ENCODE measurements at regions not wholly inside any gene's neighbourhood (a gene's known extent, or its start where the extent isn't known, plus 50 kb on each side); places are given as distances from the start of the nearest gene placed in this dataset.

DNA sequence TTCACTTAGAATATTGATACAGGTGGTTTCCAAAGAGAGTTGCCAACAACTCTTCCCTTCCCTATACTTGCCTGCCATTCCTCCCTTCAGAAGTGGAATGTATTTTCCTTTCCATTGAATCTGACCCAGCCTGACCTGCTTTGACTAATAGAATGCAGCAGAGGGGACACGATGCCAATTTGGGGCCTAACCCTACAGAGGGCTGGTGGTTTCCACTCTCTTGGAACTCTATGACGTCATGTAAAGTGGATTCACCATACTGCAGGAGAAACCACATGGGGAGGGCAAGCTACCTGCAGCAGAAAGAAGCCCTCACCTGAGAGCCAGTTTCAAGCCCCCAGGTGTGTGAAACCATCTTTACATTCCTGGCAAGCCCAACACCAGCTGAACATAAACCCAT, 98.9 kb upstream of the TRIB2 start:
- Histone ChIP-seq H3K18ac (ENCODE audit: low read length) (no peak overlapping the region), H3K4me1 (ENCODE audit: control insufficient read depth, low read depth, low read length) (no peaks in the 10 kb centered on the region), H2BK120ac (ENCODE audit: low read depth, low read length) (no peak overlapping the region), H4K5ac (ENCODE audit: low read length) (no peak overlapping the region), H3K27me3 (ENCODE audit: insufficient read depth, low read length, poor library complexity) (no peaks in the 10 kb centered on the region), H4K8ac (ENCODE audit: low read depth, low read length) (no peak overlapping the region), H3K4ac (ENCODE audit: low read depth, low read length) (no peak overlapping the region), H2BK5ac (ENCODE audit: low read length) (no peak overlapping the region), H3K27ac (ENCODE audit: low read depth, low read length) (no peak overlapping the region), H3K79me2 (ENCODE audit: control insufficient read depth, insufficient read depth, low read length) (no peaks in the 10 kb centered on the region), H3K4me2 (ENCODE audit: low read length) (no peak overlapping the region), H2AK5ac (ENCODE audit: low read length) (no peak overlapping the region), H3K4me3 (ENCODE audit: low read length) (no peak overlapping the region), H3K56ac (ENCODE audit: low read length) (no peak overlapping the region), H3K36me3 (ENCODE audit: control insufficient read depth, insufficient read depth, low read length) (no peaks in the 10 kb centered on the region), H2BK15ac (replicated peaks; ENCODE audit: low read depth) (no peak overlapping the region), H3K79me1 (ENCODE audit: low read length) (no peaks in the 10 kb centered on the region), H3K9ac (ENCODE audit: low read length) (no peak overlapping the region), H3K23ac (ENCODE audit: low read length) (no peak overlapping the region)
- WGBS (ENCODE audit: extremely low coverage, insufficient coverage, low lambda C conversion rate), result no CpG with 5 or more reads among the region's 2 CpGs
- DNase-seq, result no peak

DNA sequence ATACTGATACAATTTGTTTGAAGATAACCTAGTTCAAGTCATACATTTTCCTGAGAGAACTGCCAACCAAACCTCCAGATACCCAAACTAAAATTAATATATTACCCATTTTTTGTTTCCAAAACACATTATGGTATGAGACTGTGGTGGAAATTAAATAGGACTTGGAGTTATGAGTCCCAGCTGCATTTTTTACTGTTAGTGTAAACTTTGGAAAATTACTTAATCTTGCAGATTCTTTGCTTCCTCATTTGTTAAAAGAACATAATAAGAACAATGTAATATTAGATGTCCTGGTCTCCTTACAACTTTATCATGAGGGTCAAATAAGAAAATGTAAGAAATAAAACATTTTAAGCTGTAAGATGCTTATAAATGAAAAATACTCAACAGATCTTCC, 98.2 kb upstream of the TRIB2 start:
- H3K36me3 ChIP-seq (ENCODE audit: control insufficient read depth, insufficient read depth, low read length), result no peaks in the 10 kb centered on the region
- no peaks in the 10 kb centered on the region for H3K4me1 ChIP-seq (ENCODE audit: control insufficient read depth, low read depth, low read length)
- no peak overlapping the region for H3K9ac ChIP-seq (ENCODE audit: low read length)
- no peak overlapping the region for H3K18ac ChIP-seq (ENCODE audit: low read length)
- no peaks in the 10 kb centered on the region for H3K79me2 ChIP-seq (ENCODE audit: control insufficient read depth, insufficient read depth, low read length)
- no peak overlapping the region for H3K4me2 ChIP-seq (ENCODE audit: low read length)
- H3K56ac ChIP-seq (ENCODE audit: low read length), result no peak overlapping the region
- no peak overlapping the region for H3K27ac ChIP-seq (ENCODE audit: low read depth, low read length)
- DNase-seq, result no peak
- no peak overlapping the region for H2BK5ac ChIP-seq (ENCODE audit: low read length)
- no peak overlapping the region for H3K23ac ChIP-seq (ENCODE audit: low read length)
- no peaks in the 10 kb centered on the region for H3K27me3 ChIP-seq (ENCODE audit: insufficient read depth, low read length, poor library complexity)
- no peak overlapping the region for H3K4ac ChIP-seq (ENCODE audit: low read depth, low read length)
- H2AK5ac ChIP-seq (ENCODE audit: low read length), result no peak overlapping the region
- no peak overlapping the region for H2BK15ac ChIP-seq (replicated peaks; ENCODE audit: low read depth)
- H4K5ac ChIP-seq (ENCODE audit: low read length), result no peak overlapping the region
- no peak overlapping the region for H4K8ac ChIP-seq (ENCODE audit: low read depth, low read length)
- H3K79me1 ChIP-seq (ENCODE audit: low read length), result no peaks in the 10 kb centered on the region
- H3K4me3 ChIP-seq (ENCODE audit: low read length), result no peak overlapping the region
- H2BK120ac ChIP-seq (ENCODE audit: low read depth, low read length), result no peak overlapping the region

GRCh38 chr2:12619975-12620374, 96.8 kb upstream of the TRIB2 start:
- Histone ChIP-seq H3K4me2 (ENCODE audit: low read length) (no peak overlapping the region), H4K5ac (ENCODE audit: low read length) (no peak overlapping the region), H3K9ac (ENCODE audit: low read length) (no peak overlapping the region), H2BK5ac (ENCODE audit: low read length) (no peak overlapping the region), H3K27ac (ENCODE audit: low read depth, low read length) (no peak overlapping the region), H3K27me3 (ENCODE audit: insufficient read depth, low read length, poor library complexity) (no peaks in the 10 kb centered on the region), H3K79me2 (ENCODE audit: control insufficient read depth, insufficient read depth, low read length) (no peaks in the 10 kb centered on the region), H3K79me1 (ENCODE audit: low read length) (no peaks in the 10 kb centered on the region), H3K23ac (ENCODE audit: low read length) (no peak overlapping the region), H2BK15ac (replicated peaks; ENCODE audit: low read depth) (no peak overlapping the region), H4K8ac (ENCODE audit: low read depth, low read length) (no peak overlapping the region), H2BK120ac (ENCODE audit: low read depth, low read length) (no peak overlapping the region), H3K4me3 (ENCODE audit: low read length) (no peak overlapping the region), H3K4ac (ENCODE audit: low read depth, low read length) (no peak overlapping the region), H2AK5ac (ENCODE audit: low read length) (no peak overlapping the region), H3K18ac (ENCODE audit: low read length) (no peak overlapping the region), H3K4me1 (ENCODE audit: control insufficient read depth, low read depth, low read length) (no peaks in the 10 kb centered on the region), H3K36me3 (ENCODE audit: control insufficient read depth, insufficient read depth, low read length) (no peaks in the 10 kb centered on the region), H3K56ac (ENCODE audit: low read length) (no peak overlapping the region)
- DNase-seq, result no peak
- no CpG with 5 or more reads among the region's 3 CpGs for WGBS (ENCODE audit: extremely low coverage, insufficient coverage, low lambda C conversion rate)

DNA sequence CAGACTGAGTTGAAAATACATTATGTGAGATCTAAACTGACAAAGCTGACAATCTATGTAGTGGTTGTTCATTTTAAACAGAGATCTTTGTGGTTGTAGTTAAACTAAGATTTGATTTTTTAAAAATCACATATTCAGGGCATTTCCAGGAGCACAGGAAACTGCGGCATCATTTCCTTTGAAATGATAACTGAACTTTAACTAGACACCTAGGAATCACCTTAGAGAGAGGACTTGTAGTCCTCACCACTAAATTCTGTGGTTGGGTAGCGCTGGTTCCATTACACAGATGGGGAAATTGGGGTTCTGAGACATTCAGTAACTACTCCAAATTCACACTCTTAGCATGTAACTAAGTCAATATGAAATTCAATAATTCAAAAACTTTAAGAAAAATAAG, 96.0 kb upstream of the TRIB2 start:
- H2AK5ac ChIP-seq (ENCODE audit: low read length), result no peak overlapping the region
- H2BK15ac ChIP-seq (replicated peaks; ENCODE audit: low read depth), result no peak overlapping the region
- no CpG with 5 or more reads among the region's 2 CpGs for WGBS (ENCODE audit: extremely low coverage, insufficient coverage, low lambda C conversion rate)

DNA sequence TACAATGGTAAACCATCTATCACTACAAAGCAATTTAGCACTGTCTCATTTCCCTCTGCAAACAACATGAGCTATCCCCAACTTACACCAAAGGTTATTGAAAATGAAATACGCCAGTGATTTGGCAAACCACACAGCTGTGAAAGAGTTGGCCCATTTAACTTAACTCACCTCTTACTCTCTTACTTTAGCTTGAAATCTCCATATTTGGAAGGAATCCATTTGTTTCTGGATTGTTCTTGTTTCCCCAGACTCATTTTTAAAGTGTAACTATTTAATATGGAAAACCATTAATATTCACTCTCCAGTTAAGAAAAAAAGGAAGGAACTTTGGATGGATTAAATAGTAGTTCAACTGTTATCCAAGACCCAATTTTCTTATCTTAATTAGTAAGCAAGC, 93.7 kb upstream of the TRIB2 start:
- Histone ChIP-seq H3K79me2 (ENCODE audit: control insufficient read depth, insufficient read depth, low read length) (no peaks in the 10 kb centered on the region), H3K4me2 (ENCODE audit: low read length) (no peak overlapping the region), H2BK5ac (ENCODE audit: low read length) (no peak overlapping the region), H3K27ac (ENCODE audit: low read depth, low read length) (no peak overlapping the region), H3K23ac (ENCODE audit: low read length) (no peak overlapping the region), H4K8ac (ENCODE audit: low read depth, low read length) (no peak overlapping the region), H3K4ac (ENCODE audit: low read depth, low read length) (no peak overlapping the region), H3K27me3 (ENCODE audit: insufficient read depth, low read length, poor library complexity) (no peaks in the 10 kb centered on the region), H3K4me3 (ENCODE audit: low read length) (no peak overlapping the region), H3K9ac (ENCODE audit: low read length) (no peak overlapping the region), H3K4me1 (ENCODE audit: control insufficient read depth, low read depth, low read length) (peaks cover 3% of the 10 kb centered on the region), H3K18ac (ENCODE audit: low read length) (no peak overlapping the region), H2AK5ac (ENCODE audit: low read length) (no peak overlapping the region), H3K79me1 (ENCODE audit: low read length) (no peaks in the 10 kb centered on the region), H2BK120ac (ENCODE audit: low read depth, low read length) (no peak overlapping the region), H3K56ac (ENCODE audit: low read length) (no peak overlapping the region), H2BK15ac (replicated peaks; ENCODE audit: low read depth) (no peak overlapping the region), H4K5ac (ENCODE audit: low read length) (no peak overlapping the region), H3K36me3 (ENCODE audit: control insufficient read depth, insufficient read depth, low read length) (no peaks in the 10 kb centered on the region)
- no CpG with 5 or more reads among the region's 1 CpG for WGBS (ENCODE audit: extremely low coverage, insufficient coverage, low lambda C conversion rate)
- DNase-seq, result no peak

More for the DNA sequence above, 96.0 kb upstream of the TRIB2 start:
- Histone ChIP-seq H3K23ac (ENCODE audit: low read length) (no peak overlapping the region), H3K56ac (ENCODE audit: low read length) (no peak overlapping the region), H3K4me1 (ENCODE audit: control insufficient read depth, low read depth, low read length) (peaks cover 3% of the 10 kb centered on the region), H4K8ac (ENCODE audit: low read depth, low read length) (no peak overlapping the region), H3K36me3 (ENCODE audit: control insufficient read depth, insufficient read depth, low read length) (no peaks in the 10 kb centered on the region), H3K27me3 (ENCODE audit: insufficient read depth, low read length, poor library complexity) (no peaks in the 10 kb centered on the region), H3K4me2 (ENCODE audit: low read length) (no peak overlapping the region), H2BK5ac (ENCODE audit: low read length) (no peak overlapping the region), H3K4me3 (ENCODE audit: low read length) (no peak overlapping the region), H4K5ac (ENCODE audit: low read length) (no peak overlapping the region), H3K79me1 (ENCODE audit: low read length) (no peaks in the 10 kb centered on the region), H2BK120ac (ENCODE audit: low read depth, low read length) (no peak overlapping the region), H3K9ac (ENCODE audit: low read length) (no peak overlapping the region), H3K79me2 (ENCODE audit: control insufficient read depth, insufficient read depth, low read length) (no peaks in the 10 kb centered on the region), H3K4ac (ENCODE audit: low read depth, low read length) (no peak overlapping the region), H3K27ac (ENCODE audit: low read depth, low read length) (no peak overlapping the region), H3K18ac (ENCODE audit: low read length) (no peak overlapping the region)
- DNase-seq, result no peak

DNA sequence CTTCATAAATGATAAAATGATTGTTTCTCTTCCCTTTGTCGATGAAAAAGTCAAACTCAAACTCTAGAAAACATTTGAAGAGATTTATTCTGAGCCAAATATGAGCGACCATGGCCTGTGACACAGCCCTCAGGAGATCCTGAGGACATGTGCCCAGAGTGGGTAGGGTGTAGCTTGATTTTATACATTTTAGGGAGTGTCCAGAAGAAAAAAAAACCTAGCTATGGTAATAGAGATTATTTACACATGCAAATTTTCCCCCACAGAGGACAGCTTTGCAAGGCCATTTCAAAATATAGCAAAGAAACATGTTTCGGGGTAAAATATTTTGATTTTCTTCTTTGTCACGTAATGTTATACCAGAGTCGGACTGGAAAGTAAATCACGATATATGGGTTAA, 92.4 kb upstream of the TRIB2 start:
- Histone ChIP-seq H4K5ac (ENCODE audit: low read length) (no peak overlapping the region), H3K4me3 (ENCODE audit: low read length) (no peak overlapping the region), H3K18ac (ENCODE audit: low read length) (no peak overlapping the region), H3K36me3 (ENCODE audit: control insufficient read depth, insufficient read depth, low read length) (no peaks in the 10 kb centered on the region), H4K8ac (ENCODE audit: low read depth, low read length) (no peak overlapping the region), H3K56ac (ENCODE audit: low read length) (no peak overlapping the region), H3K9ac (ENCODE audit: low read length) (no peak overlapping the region), H3K79me1 (ENCODE audit: low read length) (no peaks in the 10 kb centered on the region), H2BK15ac (replicated peaks; ENCODE audit: low read depth) (no peak overlapping the region), H3K79me2 (ENCODE audit: control insufficient read depth, insufficient read depth, low read length) (no peaks in the 10 kb centered on the region), H2BK5ac (ENCODE audit: low read length) (no peak overlapping the region), H3K27ac (ENCODE audit: low read depth, low read length) (no peak overlapping the region), H3K23ac (ENCODE audit: low read length) (no peak overlapping the region), H3K27me3 (ENCODE audit: insufficient read depth, low read length, poor library complexity) (no peaks in the 10 kb centered on the region), H3K4me2 (ENCODE audit: low read length) (no peak overlapping the region), H2BK120ac (ENCODE audit: low read depth, low read length) (no peak overlapping the region), H3K4me1 (ENCODE audit: control insufficient read depth, low read depth, low read length) (peaks cover 3% of the 10 kb centered on the region), H2AK5ac (ENCODE audit: low read length) (no peak overlapping the region), H3K4ac (ENCODE audit: low read depth, low read length) (no peak overlapping the region)
- WGBS (ENCODE audit: extremely low coverage, insufficient coverage, low lambda C conversion rate), result no CpG with 5 or more reads among the region's 6 CpGs
- DNase-seq, result no peak

Measured in mesendoderm (in vitro differentiated cells).